Mucosa of descending colon (tissue), 3 donors: ENCODE measurements at regions not wholly inside any gene's neighbourhood (a gene's known extent, or its start where the extent isn't known, plus 50 kb on each side); places are given as distances from the start of the nearest gene placed in this dataset.

Source experiments
- ATAC-seq: fragments of 200-7000 bp; cut with Tn5 transposase; one replicate; pipeline ENCODE4 v1.9.1; 2020; ENCODE audit warnings: mild to moderate bottlenecking, moderate library complexity
- DNase-seq, 3 donors: peaks; one replicate each; pipeline ENCODE4 v3.0.0-alpha.2; 2020
- H3K36me3 ChIP-seq: fragments of 200-600 bp; one replicate; pipeline ENCODE4 v1.8.0; 2021; ENCODE audit warnings: low read depth, mild to moderate bottlenecking
- H3K4me1 ChIP-seq: fragments of 200-600 bp; one replicate; pipeline ENCODE4 v1.8.0; 2021; ENCODE audit warnings: low read depth, mild to moderate bottlenecking
- H3K4me3 ChIP-seq: fragments of 200-600 bp; one replicate; pipeline ENCODE4 v1.8.0; 2021; ENCODE audit warnings: mild to moderate bottlenecking
- H3K9me3 ChIP-seq: fragments of 200-600 bp; one replicate; pipeline ENCODE4 v1.8.0; 2021; ENCODE audit warnings: mild to moderate bottlenecking
- intact Hi-C, 2 donors: fragments of 100-400 bp; cut with DNase I in 1 of 2; cut with micrococcal nuclease in 1 of 2; formaldehyde crosslinking; loops; one replicate each; pipeline versions ENCODE4 v1.11.0 to v1.11.1; 2022; cut with DNase I, micrococcal nuclease
- TF ChIP-seq, protein P1 (sequence below): fragments of 200-600 bp; IDR thresholded peaks from one replicate; pipeline ENCODE4 v1.8.0; 2022; ENCODE audit warnings: antibody characterized with exemption, mild to moderate bottlenecking
- donor health status: DM: no; HTN: no; CAD: no; lungs with moderate emphysema.
- donor health status: DM: no; HTN: no; CAD: no.
- donor health status: DM: no; HTN: yes; CAD: no.

DNA sequence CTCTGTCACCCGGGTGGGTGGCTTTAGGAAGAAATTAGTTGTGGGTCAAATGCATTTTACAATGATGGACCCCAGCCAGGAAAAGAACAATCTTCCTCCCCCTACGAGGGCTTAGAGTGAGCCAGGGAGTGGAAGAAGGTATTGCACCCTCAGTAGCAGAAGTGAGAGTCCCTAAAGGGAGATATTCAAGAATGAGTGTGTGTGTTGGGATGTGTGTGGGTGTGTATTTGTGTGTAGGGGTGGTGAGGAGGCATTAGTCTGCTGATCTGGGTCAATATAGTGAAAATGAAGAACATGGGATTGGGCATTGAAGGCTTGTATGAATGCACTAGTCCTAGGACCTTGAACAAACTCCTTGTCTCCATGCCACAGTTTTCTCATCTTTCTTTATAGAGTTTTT is 85.2 kb upstream of the RUNX1 start:
- no peak for ATAC-seq
- intact Hi-C loops: no loop called here
- TF ChIP-seq, protein P1, sequence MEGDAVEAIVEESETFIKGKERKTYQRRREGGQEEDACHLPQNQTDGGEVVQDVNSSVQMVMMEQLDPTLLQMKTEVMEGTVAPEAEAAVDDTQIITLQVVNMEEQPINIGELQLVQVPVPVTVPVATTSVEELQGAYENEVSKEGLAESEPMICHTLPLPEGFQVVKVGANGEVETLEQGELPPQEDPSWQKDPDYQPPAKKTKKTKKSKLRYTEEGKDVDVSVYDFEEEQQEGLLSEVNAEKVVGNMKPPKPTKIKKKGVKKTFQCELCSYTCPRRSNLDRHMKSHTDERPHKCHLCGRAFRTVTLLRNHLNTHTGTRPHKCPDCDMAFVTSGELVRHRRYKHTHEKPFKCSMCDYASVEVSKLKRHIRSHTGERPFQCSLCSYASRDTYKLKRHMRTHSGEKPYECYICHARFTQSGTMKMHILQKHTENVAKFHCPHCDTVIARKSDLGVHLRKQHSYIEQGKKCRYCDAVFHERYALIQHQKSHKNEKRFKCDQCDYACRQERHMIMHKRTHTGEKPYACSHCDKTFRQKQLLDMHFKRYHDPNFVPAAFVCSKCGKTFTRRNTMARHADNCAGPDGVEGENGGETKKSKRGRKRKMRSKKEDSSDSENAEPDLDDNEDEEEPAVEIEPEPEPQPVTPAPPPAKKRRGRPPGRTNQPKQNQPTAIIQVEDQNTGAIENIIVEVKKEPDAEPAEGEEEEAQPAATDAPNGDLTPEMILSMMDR: no peak
- H3K4me3 ChIP-seq: no peak overlapping the region
- H3K9me3 ChIP-seq: no peaks in the 10 kb centered on the region
- H3K4me1 ChIP-seq: no peaks in the 10 kb centered on the region
- H3K36me3 ChIP-seq: no peaks in the 10 kb centered on the region
- DNase-seq: no peak

DNA sequence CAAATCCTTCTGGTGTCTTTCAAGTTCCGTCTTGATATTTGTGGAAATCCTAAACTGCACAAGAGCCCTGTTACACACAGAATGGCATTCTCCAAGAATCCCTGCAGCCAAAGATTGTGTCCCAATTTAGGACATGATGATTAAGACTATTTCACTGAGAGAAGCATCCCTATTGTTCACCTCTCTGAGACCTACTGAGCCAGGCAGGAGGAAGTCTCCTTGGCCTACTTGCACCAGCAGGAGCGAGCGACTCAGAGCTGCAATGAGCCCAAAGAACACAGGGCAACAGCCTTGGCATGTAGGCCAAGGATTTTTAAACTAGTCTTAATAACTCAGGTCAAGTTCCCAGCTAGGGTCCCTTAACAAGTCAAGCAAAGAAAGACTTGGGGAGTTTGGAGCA is 79.4 kb upstream of the RUNX1 start:
- TF ChIP-seq, protein P1: no peak
- ATAC-seq (no peak), DNase-seq (no peak)
- H3K36me3 ChIP-seq: no peaks in the 10 kb centered on the region
- peaks cover 2% of the 10 kb centered on the region for H3K9me3 ChIP-seq
- H3K4me3 ChIP-seq: no peak overlapping the region
- intact Hi-C loops: no loop called here
- H3K4me1 ChIP-seq: no peaks in the 10 kb centered on the region

DNA sequence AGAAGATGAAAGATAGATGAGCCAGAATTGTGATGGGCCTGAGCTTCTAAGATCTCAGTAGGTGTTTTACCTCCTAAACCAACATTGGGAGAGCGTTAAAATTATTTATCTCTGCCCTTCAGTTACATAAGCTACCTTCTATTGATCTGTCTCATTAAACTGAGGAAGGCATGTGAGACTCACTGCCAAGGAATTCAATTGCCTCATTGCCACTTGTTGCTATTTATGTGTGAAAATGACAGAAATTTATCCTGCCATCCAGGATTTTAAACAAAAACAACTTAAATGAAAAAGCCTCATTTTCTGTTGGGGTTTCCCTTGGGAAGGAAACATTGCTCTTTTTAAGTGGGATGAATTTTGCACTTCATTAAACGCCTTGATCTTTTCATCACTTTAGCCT is 78.7 kb upstream of the RUNX1 start:
- ATAC-seq (no peak), DNase-seq (no peak)
- intact Hi-C loops: no loop called here
- H3K4me3 ChIP-seq: no peak overlapping the region
- peaks cover 2% of the 10 kb centered on the region for H3K9me3 ChIP-seq
- TF ChIP-seq, protein P1: no peak
- H3K4me1 ChIP-seq: no peaks in the 10 kb centered on the region
- H3K36me3 ChIP-seq: no peaks in the 10 kb centered on the region

DNA sequence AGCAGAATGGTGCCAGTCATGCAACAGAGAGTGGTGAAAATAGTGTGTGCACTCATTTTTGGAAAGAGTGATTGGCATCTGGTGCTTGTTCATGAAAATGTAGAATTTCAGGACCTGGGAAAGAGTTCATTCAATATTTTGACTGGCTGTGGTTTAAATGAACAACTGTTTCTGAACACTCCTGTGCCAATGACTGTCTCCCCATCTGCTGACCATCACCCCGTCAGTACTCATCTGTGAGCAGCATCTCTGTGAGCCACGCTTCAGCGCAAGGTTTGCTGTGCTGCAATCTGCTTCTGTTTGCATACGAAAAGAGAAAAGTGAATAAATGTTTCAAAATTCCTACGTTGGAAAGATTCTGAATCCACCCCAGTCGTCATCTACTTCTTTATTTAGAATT is 77.9 kb upstream of the RUNX1 start:
- no peak for ATAC-seq
- peaks cover 2% of the 10 kb centered on the region for H3K9me3 ChIP-seq
- intact Hi-C loops: no loop called here
- H3K36me3 ChIP-seq: no peaks in the 10 kb centered on the region
- no peak overlapping the region for H3K4me3 ChIP-seq
- TF ChIP-seq, protein P1: no peak
- H3K4me1 ChIP-seq: no peaks in the 10 kb centered on the region
- no peak for DNase-seq

DNA sequence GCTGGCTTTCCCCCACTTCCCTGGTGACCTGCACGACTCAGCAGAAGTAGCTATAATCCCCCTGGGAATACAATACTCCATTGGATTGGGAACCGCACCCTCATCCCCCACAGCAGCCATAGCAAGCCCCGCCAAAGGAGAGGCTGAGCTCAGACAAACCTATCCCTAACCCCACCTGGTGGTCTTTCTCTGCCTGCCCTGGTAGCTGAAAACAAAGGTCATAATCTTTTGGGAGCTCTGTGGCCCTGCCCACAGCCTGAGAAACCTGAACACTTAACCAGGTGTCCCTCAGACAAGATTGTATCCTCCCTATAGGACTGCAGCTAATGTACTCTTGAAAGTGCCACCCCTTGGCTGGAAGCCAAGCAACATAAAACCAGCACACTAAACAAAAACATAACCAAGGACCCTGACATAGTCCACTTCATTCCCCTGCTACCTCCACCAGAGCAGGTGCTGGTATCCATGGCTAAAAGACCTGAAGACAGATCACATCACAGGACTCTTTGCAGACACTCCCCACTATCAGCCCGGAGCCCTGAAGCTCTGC is 71.6 kb upstream of the RUNX1 start:
- Histone ChIP-seq H3K4me3 (no peak overlapping the region), H3K9me3 (no peaks in the 10 kb centered on the region), H3K4me1 (no peaks in the 10 kb centered on the region), H3K36me3 (no peaks in the 10 kb centered on the region)
- ATAC-seq (no peak), DNase-seq (peak in 1 of 3 donors; percentile 3)
- intact Hi-C loops: no loop called here
- TF ChIP-seq, protein P1: no peak

DNA sequence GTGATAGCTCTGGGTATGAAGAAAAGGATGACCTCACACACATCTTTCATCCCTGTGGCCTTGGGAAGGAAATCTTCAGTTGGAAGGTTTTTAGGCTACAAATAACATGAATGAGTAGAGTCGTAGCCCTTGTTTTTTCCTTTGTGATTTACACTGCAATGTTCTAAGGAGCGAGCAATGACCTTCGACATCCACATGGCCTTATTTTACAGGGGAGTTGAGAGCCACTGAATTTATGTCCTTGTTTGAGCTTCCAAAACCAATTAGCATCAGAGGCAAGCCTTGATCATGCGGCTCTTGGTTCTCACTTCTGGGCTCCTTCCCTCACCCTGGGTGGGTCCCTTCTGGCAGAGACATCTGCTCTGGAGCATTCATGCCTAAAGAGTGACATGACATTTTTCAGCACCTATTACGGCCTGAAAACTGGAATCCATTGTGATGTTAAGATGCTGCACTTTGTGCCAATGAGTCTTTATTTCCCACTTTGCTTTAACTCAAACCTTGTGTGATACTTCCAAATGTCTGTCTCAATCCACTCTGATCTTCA is 70.5 kb upstream of the RUNX1 start:
- DNase-seq (no peak), ATAC-seq (no peak)
- intact Hi-C loops: no loop called here
- H3K9me3 ChIP-seq: no peaks in the 10 kb centered on the region
- H3K4me3 ChIP-seq: no peak overlapping the region
- TF ChIP-seq, protein P1: no peak
- H3K36me3 ChIP-seq: no peaks in the 10 kb centered on the region
- no peaks in the 10 kb centered on the region for H3K4me1 ChIP-seq
